Testis (tissue), 2 donors: ENCODE measurements at regions not wholly inside any gene's neighbourhood (a gene's known extent, or its start where the extent isn't known, plus 50 kb on each side); places are given as distances from the start of the nearest gene placed in this dataset.

Experiments used
- DNase-seq: peaks from one replicate; pipeline ENCODE4 v3.0.0-alpha.2; 2019
- H3K27ac ChIP-seq, 2 donors: fragments of 200-600 bp; sonication (generic); one replicate each; pipeline ENCODE4 v1.5.1; 2019
- H3K27me3 ChIP-seq: fragments of 200-600 bp; sonication (generic); one replicate; pipeline ENCODE4 v1.5.1; 2019
- H3K36me3 ChIP-seq: fragments of 200-600 bp; sonication (generic); one replicate; pipeline ENCODE4 v1.5.1; 2017; ENCODE audit warnings: low read depth; ENCODE audit errors: missing control alignments
- H3K4me1 ChIP-seq: fragments of 200-600 bp; sonication (generic); one replicate; pipeline ENCODE4 v1.5.1; 2019
- H3K4me3 ChIP-seq, 2 donors: fragments of 200-600 bp; sonication (generic); one replicate each; pipeline ENCODE4 v1.5.1; 2017 to 2019
- H3K9me3 ChIP-seq: fragments of 200-600 bp; sonication (generic); one replicate; pipeline ENCODE4 v1.5.1; 2017
- POLR2A ChIP-seq: fragments of 450-650 bp; IDR thresholded peaks from one replicate; pipeline ENCODE4 v1.6.1; 2017; ENCODE audit warnings: antibody characterized with exemption, mild to moderate bottlenecking, moderate library complexity
- WGBS, 2 donors: methylation state at CpG; one replicate each; pipeline ENCODE4 v1.1.5; 2018; 5-methylcytosine and 5-hydroxymethylcytosine counted together
- intact Hi-C: fragments of 100-400 bp; cut with DNase I; formaldehyde crosslinking; loops from one replicate; pipeline ENCODE4 v1.15.1; 2023; ENCODE audit warnings: low total_unique reads
- TF ChIP-seq, protein P1 (sequence below), 3 experiments: fragments of 450-650 bp in 2 of 3; fragments of 200-600 bp in 1 of 3; sonication (generic) in 1 of 3; IDR thresholded peaks; one replicate each; pipeline ENCODE4 v1.5.1; 2016 to 2019; ENCODE audit warnings: antibody characterized with exemption in 3 of 3, mild to moderate bottlenecking in 2 of 3, moderate library complexity in 1 of 3

GRCh38 chr2:238598802-238599530, 172.2 kb downstream of the ASB1 start:
- WGBS, 2 donors, result 76 to 80% methylated on average over 14 of the region's 14 CpGs
- no peak for TF ChIP-seq POLR2A
- TF ChIP-seq, protein P1, sequence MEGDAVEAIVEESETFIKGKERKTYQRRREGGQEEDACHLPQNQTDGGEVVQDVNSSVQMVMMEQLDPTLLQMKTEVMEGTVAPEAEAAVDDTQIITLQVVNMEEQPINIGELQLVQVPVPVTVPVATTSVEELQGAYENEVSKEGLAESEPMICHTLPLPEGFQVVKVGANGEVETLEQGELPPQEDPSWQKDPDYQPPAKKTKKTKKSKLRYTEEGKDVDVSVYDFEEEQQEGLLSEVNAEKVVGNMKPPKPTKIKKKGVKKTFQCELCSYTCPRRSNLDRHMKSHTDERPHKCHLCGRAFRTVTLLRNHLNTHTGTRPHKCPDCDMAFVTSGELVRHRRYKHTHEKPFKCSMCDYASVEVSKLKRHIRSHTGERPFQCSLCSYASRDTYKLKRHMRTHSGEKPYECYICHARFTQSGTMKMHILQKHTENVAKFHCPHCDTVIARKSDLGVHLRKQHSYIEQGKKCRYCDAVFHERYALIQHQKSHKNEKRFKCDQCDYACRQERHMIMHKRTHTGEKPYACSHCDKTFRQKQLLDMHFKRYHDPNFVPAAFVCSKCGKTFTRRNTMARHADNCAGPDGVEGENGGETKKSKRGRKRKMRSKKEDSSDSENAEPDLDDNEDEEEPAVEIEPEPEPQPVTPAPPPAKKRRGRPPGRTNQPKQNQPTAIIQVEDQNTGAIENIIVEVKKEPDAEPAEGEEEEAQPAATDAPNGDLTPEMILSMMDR (IDR thresholded peaks at IDR 0.05), result no peak
- intact Hi-C loops, result no loop called here
- Histone ChIP-seq H3K27me3 (no peaks in the 10 kb centered on the region), H3K4me3 (no peak overlapping the region), H3K4me1 (peaks cover 13% of the 10 kb centered on the region), H3K36me3 (no peaks in the 10 kb centered on the region), H3K27ac (no peak overlapping the region), H3K9me3 (no peaks in the 10 kb centered on the region)
- DNase-seq, result no peak

- Histone ChIP-seq H3K9me3 (no peaks in the 10 kb centered on the region), H3K27me3 (no peaks in the 10 kb centered on the region), H3K4me1 (peaks cover 13% of the 10 kb centered on the region), H3K4me3 (no peak overlapping the region), H3K36me3 (no peaks in the 10 kb centered on the region), H3K27ac (no peak overlapping the region)
- intact Hi-C loops, result no loop called here
- TF ChIP-seq POLR2A, result no peak
- TF ChIP-seq, protein P1 (IDR thresholded peaks at IDR 0.05), result no peak
- WGBS, 2 donors, result 94 to 95% methylated on average over 22 to 29 of the region's 29 CpGs
- no peak for DNase-seq
These were observed 173.1 kb downstream of the ASB1 start for GRCh38 chr2:238599549-238600505.

- intact Hi-C loops, result no loop called here
- no peak for TF ChIP-seq POLR2A
- TF ChIP-seq, protein P1 (IDR thresholded peaks at IDR 0.05), result no peak
- no peak for DNase-seq
- Histone ChIP-seq H3K4me3 (no peak overlapping the region), H3K27me3 (no peaks in the 10 kb centered on the region), H3K4me1 (peaks cover 13% of the 10 kb centered on the region), H3K36me3 (no peaks in the 10 kb centered on the region), H3K27ac (no peak overlapping the region), H3K9me3 (no peaks in the 10 kb centered on the region)
- WGBS, 2 donors, result 84 to 92% methylated on average over 18 to 29 of the region's 29 CpGs
These were observed 174.0 kb downstream of the ASB1 start for GRCh38 chr2:238600506-238601432.

GRCh38 chr2:238601433-238602222, 174.9 kb downstream of the ASB1 start:
- no peak for DNase-seq
- Histone ChIP-seq H3K4me3 (no peak overlapping the region), H3K36me3 (no peaks in the 10 kb centered on the region), H3K4me1 (peaks cover 13% of the 10 kb centered on the region), H3K27me3 (no peaks in the 10 kb centered on the region), H3K9me3 (no peaks in the 10 kb centered on the region), H3K27ac (no peak overlapping the region)
- TF ChIP-seq, protein P1 (IDR thresholded peaks at IDR 0.05), result no peak
- TF ChIP-seq POLR2A, result no peak
- 53 to 61% methylated on average over 6 to 11 of the region's 11 CpGs for WGBS, 2 donors
- intact Hi-C loops, result no loop called here
